SIG-M5 (cell line): ENCODE measurements at regions not wholly inside any gene's neighbourhood (a gene's known extent, or its start where the extent isn't known, plus 50 kb on each side); places are given as distances from the start of the nearest gene placed in this dataset.
A peak's percentile ranks its signal among the peaks of the same experiment; 100 is the strongest.
"Not testable (repeated sequence)": the region's sequence is repeated elsewhere in the genome, so short reads cannot be mapped to it uniquely, and the experiment has no call there.

ENCODE experiments used
- DNase-seq: peaks from one replicate; lab custom pipeline; 2025; lab: John Stamatoyannopoulos, UW

DNA sequence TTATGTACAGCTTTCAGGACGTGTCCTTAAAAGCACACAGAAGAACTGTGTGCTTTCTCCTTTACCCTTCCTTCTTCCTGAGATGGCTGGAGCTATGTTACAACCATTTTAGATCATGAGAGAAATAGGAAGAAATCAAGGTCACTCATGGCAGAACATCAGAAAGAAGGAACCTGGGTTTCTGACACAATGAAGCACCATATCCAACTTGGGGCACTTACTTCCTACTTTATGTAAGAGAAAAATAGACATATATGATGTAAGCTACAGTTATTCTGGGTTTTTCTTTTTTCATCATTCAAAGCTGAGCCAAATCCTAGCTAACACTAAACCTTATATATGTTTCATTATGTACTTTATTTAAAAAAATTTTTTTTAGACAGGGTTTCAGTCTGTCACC lies 79.5 kb downstream of the FAM161A start:
- peak; percentile 36 for DNase-seq

GRCh38 chr2:61771904-61772845 lies 81.7 kb downstream of the FAM161A start:
- no peak for DNase-seq

GRCh38 chr2:61770746-61771145 lies 83.1 kb downstream of the FAM161A start:
- no peak for DNase-seq

DNA sequence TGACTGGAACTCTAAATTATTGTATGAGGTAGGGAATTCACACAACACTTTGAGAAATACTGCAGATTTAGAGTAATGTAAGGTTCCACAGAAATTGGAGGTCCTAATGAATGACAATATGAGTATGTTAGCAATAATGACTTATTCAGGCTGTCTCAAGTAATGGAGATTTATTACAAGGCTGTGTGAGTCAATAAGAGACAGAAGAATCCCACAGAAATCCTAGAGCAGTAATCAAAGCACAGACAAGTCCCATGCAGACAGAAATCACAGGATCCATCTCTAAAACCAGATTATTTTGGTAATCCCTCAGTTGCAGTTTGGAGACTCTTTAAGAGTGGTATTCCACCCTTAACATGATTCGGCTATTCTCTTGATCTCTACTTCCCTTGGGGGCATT lies 83.6 kb downstream of the FAM161A start:
- DNase-seq = no peak

GRCh38 chr2:61769093-61769675 lies 84.7 kb downstream of the FAM161A start:
- DNase-seq = no peak

- peak; percentile 84 for DNase-seq
These were observed 89.6 kb downstream of the FAM161A start for GRCh38 chr2:61764035-61764800.

DNA sequence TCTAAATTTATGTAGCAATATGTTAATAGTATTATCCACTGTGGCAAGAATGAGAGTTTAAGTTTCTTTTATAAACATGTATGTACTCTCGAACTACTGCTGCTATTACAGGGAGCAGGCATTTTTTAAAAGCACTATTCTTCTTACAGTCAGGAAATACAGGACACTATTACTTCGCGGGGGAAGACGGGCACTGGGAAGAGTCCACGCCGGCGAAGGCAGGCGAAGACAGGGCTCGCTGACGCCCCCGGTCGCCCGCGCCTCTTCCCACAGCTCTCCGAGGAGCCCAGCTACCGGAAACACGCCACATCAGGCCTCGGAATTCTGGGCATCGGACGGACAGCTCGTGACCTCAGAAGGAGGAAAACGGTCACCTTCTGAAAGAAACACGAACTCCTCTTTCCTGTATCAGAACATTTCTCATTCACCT lies 90.2 kb downstream of the FAM161A start:
- no peak for DNase-seq

- DNase-seq = no peak
These were observed 91.6 kb downstream of the FAM161A start for GRCh38 chr2:61762292-61762691.

GRCh38 chr2:61759718-61760117 lies 94.1 kb downstream of the FAM161A start:
- DNase-seq = no peak

DNA sequence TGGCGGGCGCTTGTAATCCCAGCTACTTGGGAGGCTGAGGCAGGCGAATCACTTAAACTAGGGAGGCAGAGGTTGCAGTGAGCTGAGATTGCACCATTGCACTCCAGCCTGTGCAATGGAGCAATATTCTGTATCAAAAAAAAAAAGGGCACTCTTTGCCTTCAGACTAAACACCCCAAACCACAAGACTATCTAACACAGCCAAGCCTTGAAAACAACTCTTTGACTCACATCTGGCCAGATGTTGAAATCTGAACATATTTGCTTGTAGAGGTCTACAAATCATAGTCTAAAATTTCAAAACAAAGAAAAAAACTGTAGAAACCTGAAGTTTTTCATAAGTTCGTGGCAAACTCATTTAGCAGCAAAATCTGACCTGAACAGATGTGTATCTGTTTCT lies 94.9 kb downstream of the FAM161A start:
- DNase-seq = no peak

- no peak for DNase-seq
These were observed 95.7 kb downstream of the FAM161A start for GRCh38 chr2:61758159-61758558.

- no peak for DNase-seq
These were observed 100.3 kb downstream of the FAM161A start for GRCh38 chr2:61753512-61753911.

GRCh38 chr2:61750624-61751023 lies 103.2 kb downstream of the FAM161A start:
- DNase-seq = no peak

DNA sequence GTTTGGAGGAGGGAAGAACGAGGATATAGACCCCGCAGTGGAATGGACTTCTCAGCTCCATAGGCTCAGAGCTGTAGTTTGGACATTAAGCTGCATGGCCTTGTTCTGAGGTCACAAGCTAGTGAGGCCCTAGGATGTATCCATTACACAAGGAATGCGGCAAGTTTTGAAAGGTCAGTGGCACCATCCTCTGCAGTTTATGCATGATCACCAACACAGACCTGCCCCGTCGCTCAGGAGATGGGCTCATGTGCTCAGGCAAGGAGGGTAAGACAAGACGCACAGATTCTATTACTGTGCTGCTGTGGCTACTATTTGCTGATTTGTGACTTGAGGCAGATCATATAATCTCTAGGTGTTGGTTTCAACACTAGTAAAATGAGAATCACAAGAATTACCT lies 110.9 kb downstream of the FAM161A start:
- DNase-seq = no peak

DNA sequence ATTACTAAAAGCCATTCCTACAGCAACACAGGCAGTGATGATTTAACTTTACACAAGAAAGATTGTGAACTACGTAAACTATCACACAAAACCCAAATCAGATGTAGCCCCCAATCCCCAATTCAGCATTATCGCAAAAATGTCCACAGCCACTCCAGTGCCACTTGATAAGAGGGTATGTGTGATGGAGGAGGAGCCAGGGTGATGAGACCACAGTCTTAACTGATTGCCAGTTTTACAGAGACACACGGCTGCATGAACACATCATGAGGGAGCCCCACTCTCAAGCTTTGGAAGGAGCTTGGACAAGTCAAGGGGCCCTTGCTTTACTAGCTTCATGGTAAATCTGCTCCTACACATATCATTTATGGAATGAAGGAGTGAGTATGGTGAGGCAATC lies 116.0 kb downstream of the FAM161A start:
- no peak for DNase-seq

- no peak for DNase-seq
These were observed 116.9 kb downstream of the FAM161A start for GRCh38 chr2:61736953-61737352.

GRCh38 chr2:61733563-61733962 lies 120.3 kb downstream of the FAM161A start:
- no peak for DNase-seq

DNA sequence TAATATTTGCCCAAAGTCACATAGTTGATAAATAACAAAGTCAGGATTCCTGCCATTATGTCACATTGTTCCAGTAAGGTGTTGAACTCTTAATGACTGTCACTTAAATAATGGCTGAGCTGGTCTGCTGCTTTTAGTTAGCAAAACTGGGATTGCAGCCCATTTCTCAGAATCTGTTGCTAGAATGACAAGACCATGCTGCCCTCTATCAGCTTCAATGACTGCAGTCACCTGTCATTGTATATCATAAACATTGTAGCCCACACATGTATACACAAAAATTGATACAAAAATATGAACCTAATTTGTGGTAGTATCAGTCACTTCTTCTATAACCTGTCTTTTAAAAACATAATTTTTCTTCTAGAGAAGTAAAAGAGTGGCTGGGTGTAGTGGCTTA lies 121.1 kb downstream of the FAM161A start:
- no peak for DNase-seq

- no peak for DNase-seq
These were observed 126.1 kb downstream of the FAM161A start for GRCh38 chr2:61727746-61728145.

GRCh38 chr2:61726456-61727209 lies 127.2 kb downstream of the FAM161A start:
- DNase-seq = no peak

GRCh38 chr2:61723364-61723763 lies 130.5 kb downstream of the FAM161A start:
- not testable (repeated sequence) for DNase-seq

GRCh38 chr2:61722800-61723199 lies 131.1 kb downstream of the FAM161A start:
- DNase-seq = no peak
